B cell (primary cell): ENCODE measurements at regions not wholly inside any gene's neighbourhood (a gene's known extent, or its start where the extent isn't known, plus 50 kb on each side); places are given as distances from the start of the nearest gene placed in this dataset.

Experiments used
- ATAC-seq: fragments of 200-7000 bp; cut with Tn5 transposase; one replicate; pipeline ENCODE4 v1.10.0; 2021; ENCODE audit warnings: low read depth, mild to moderate bottlenecking, moderate number of reproducible peaks, moderate library complexity
- CTCF ChIA-PET: fragments of 350-600 bp; sonication (Branson Sonifier 250); formaldehyde crosslinking; loops from one replicate; lab custom pipeline; 2021; ENCODE audit warnings: antibody characterized with exemption, inconsistent platforms; lab: Charles Lee
- POLR2A ChIA-PET: fragments of 350-600 bp; sonication (Branson Sonifier 250); formaldehyde crosslinking; loops from one replicate; lab custom pipeline; 2021; ENCODE audit warnings: antibody characterized with exemption; lab: Charles Lee
- DNase-seq: peaks from one replicate; pipeline ENCODE4 v3.0.0; 2013
- H2AFZ ChIP-seq: 2 replicates; pipeline ENCODE4 v1.6.1; 2012; ENCODE audit warnings: mild to moderate bottlenecking, low read depth, low read length; ENCODE audit not compliant: insufficient read depth, poor library complexity, severe bottlenecking
- H3K27ac ChIP-seq, 2 donors: 1 replicate in 1 of 2; 2 replicates in 1 of 2; pipeline ENCODE4 v1.5.1; 2012 to 2013; ENCODE audit warnings: low read length in 2 of 2, mild to moderate bottlenecking in 2 of 2, moderate library complexity in 1 of 2
- H3K27me3 ChIP-seq, 4 experiments: fragments of 200-600 bp in 1 of 4; sonication (generic) in 1 of 4; replicated peaks in 1 of 4; 1 replicate in 2 of 4; 2 replicates in 2 of 4; pipeline versions ENCODE4 v1.6.1 to v1.7.0; 2013 to 2016; ENCODE audit warnings: low read length in 3 of 4, mild to moderate bottlenecking in 2 of 4, mixed read lengths in 1 of 4, moderate library complexity in 1 of 4; ENCODE audit not compliant: insufficient read depth in 4 of 4, control insufficient read depth in 3 of 4; ENCODE audit errors: control extremely low read depth in 1 of 4
- H3K36me3 ChIP-seq, 2 experiments: replicated peaks in 1 of 2; 1 replicate in 1 of 2; 2 replicates in 1 of 2; pipeline versions ENCODE4 v1.6.1 to v1.7.1; 2013; ENCODE audit warnings: low read length in 1 of 2; ENCODE audit not compliant: insufficient read depth in 2 of 2, control insufficient read depth in 1 of 2; ENCODE audit errors: control extremely low read depth in 1 of 2, extremely low read depth in 1 of 2
- H3K4me1 ChIP-seq, 2 donors: fragments of 200-600 bp in 1 of 2; sonication (generic) in 1 of 2; 1 replicate in 1 of 2; 2 replicates in 1 of 2; pipeline versions ENCODE4 v1.5.1 to v1.6.1; 2013 to 2017; ENCODE audit warnings: low read length in 2 of 2; ENCODE audit not compliant: control insufficient read depth in 2 of 2, insufficient read depth in 2 of 2
- H3K4me2 ChIP-seq: replicated peaks from 2 replicates; pipeline ENCODE3; 2012; ENCODE audit warnings: mild to moderate bottlenecking, low read depth, low read length; ENCODE audit not compliant: poor library complexity, severe bottlenecking
- H3K4me3 ChIP-seq, 5 experiments: fragments of 200-600 bp in 1 of 5; sonication (generic) in 1 of 5; 1 replicate in 3 of 5; 2 replicates in 2 of 5; pipeline versions ENCODE4 v1.5.1 to v1.7.0; 2011 to 2016; ENCODE audit warnings: low read length in 4 of 5, mild to moderate bottlenecking in 4 of 5, low read depth in 2 of 5, control low read depth in 1 of 5, moderate library complexity in 1 of 5; ENCODE audit not compliant: insufficient read depth in 1 of 5; ENCODE audit errors: control extremely low read depth in 1 of 5, extremely low read depth in 1 of 5
- H3K79me2 ChIP-seq: fragments of 200-600 bp; sonication (generic); one replicate; pipeline ENCODE4 v1.6.0; 2016; ENCODE audit warnings: low read length; ENCODE audit not compliant: control insufficient read depth, insufficient read depth
- H3K9ac ChIP-seq: fragments of 200-600 bp; sonication (generic); 2 replicates; pipeline ENCODE4 v1.6.1; 2017; ENCODE audit warnings: mild to moderate bottlenecking, low read length, moderate library complexity
- H3K9me3 ChIP-seq, 3 donors: one replicate each; pipeline versions ENCODE4 v1.6.1 to v1.7.1; 2013; ENCODE audit warnings: low read length in 2 of 3; ENCODE audit not compliant: control insufficient read depth in 2 of 3, insufficient read depth in 1 of 3; ENCODE audit errors: control extremely low read depth in 1 of 3
- H4K20me1 ChIP-seq: 2 replicates; pipeline ENCODE4 v1.6.0; 2012; ENCODE audit warnings: mild to moderate bottlenecking, low read length; ENCODE audit not compliant: insufficient read depth, control insufficient read depth, poor library complexity, severe bottlenecking
- H3K27ac Mint-ChIP-seq: one replicate; pipeline ENCODE4 v1.8.0; 2021; ENCODE audit warnings: mixed read lengths
- H3K27me3 Mint-ChIP-seq: one replicate; pipeline ENCODE4 v1.8.0; 2021; ENCODE audit warnings: mixed read lengths
- H3K4me1 Mint-ChIP-seq: one replicate; pipeline ENCODE4 v1.8.0; 2021; ENCODE audit warnings: mixed read lengths
- H3K4me3 Mint-ChIP-seq: one replicate; pipeline ENCODE4 v1.8.0; 2021; ENCODE audit warnings: mixed read lengths
- H3K9me3 Mint-ChIP-seq: one replicate; pipeline ENCODE4 v1.8.0; 2022; ENCODE audit warnings: mixed read lengths; ENCODE audit not compliant: insufficient read depth
- EZH2 ChIP-seq: IDR thresholded peaks from 2 replicates; pipeline ENCODE4 v1.6.1; 2012; ENCODE audit warnings: borderline replicate concordance, low read depth, mild to moderate bottlenecking, moderate library complexity, low read length; ENCODE audit not compliant: insufficient read depth, poor library complexity, severe bottlenecking
- WGBS: methylation state at CpG from one replicate; pipeline ENCODE4 v1.1.5; 2013; ENCODE audit warnings: missing lambda C conversion rate; ENCODE audit not compliant: insufficient coverage; 5-methylcytosine and 5-hydroxymethylcytosine counted together
- intact Hi-C: fragments of 100-400 bp; cut with micrococcal nuclease; formaldehyde crosslinking; loops from one replicate; pipeline ENCODE4 v1.10.0; 2022
- TF ChIP-seq, protein P1 (sequence below): fragments of 200-600 bp; IDR thresholded peaks from one replicate; pipeline ENCODE4 v1.8.0; 2022; ENCODE audit warnings: antibody characterized with exemption, mild to moderate bottlenecking

DNA sequence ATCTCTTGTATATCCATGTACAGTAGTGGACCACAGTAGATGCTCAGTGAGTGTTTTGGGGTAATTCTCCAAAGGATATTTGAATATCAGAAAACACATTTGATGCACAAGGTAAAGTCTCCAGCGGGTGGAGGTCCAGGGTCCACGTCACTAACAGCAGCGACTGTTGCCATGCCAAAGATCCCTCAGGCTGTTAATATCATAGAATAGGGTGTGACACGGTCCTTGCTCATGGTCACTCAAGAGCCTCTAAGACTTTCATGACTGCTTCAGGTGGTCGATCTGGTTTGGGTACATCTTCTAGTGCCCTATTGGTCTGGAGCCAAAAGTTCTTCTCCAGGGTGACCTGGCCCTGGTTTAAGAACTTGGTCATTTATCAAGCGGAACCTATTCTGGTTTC, 90.8 kb downstream of the OLIG3 start:
- peaks cover 14% of the 10 kb centered on the region for H3K9me3 Mint-ChIP-seq
- H3K27me3 Mint-ChIP-seq: no peaks in the 10 kb centered on the region
- DNase-seq (no peak), ATAC-seq (no peak)
- no peak overlapping the region for H3K4me3 Mint-ChIP-seq
- H3K36me3 ChIP-seq: no peaks in the 10 kb centered on the region
- POLR2A ChIA-PET: no interaction called here
- WGBS: 98% methylated on average over 5 of the region's 6 CpGs
- H3K79me2 ChIP-seq: no peaks in the 10 kb centered on the region
- H3K27ac Mint-ChIP-seq: no peak overlapping the region
- no peak overlapping the region for H3K4me3 ChIP-seq
- no peak overlapping the region for H3K9ac ChIP-seq
- H3K9me3 ChIP-seq: no peaks in the 10 kb centered on the region
- H3K4me1 Mint-ChIP-seq: peaks cover 13% of the 10 kb centered on the region
- H2AFZ ChIP-seq: no peak overlapping the region
- no peaks in the 10 kb centered on the region for H4K20me1 ChIP-seq
- peaks cover 5 to 8% of the 10 kb centered on the region in 2 donors for H3K4me1 ChIP-seq
- H3K27me3 ChIP-seq: no peaks in the 10 kb centered on the region
- H3K27ac ChIP-seq: no peak overlapping the region
- TF ChIP-seq, protein P1, sequence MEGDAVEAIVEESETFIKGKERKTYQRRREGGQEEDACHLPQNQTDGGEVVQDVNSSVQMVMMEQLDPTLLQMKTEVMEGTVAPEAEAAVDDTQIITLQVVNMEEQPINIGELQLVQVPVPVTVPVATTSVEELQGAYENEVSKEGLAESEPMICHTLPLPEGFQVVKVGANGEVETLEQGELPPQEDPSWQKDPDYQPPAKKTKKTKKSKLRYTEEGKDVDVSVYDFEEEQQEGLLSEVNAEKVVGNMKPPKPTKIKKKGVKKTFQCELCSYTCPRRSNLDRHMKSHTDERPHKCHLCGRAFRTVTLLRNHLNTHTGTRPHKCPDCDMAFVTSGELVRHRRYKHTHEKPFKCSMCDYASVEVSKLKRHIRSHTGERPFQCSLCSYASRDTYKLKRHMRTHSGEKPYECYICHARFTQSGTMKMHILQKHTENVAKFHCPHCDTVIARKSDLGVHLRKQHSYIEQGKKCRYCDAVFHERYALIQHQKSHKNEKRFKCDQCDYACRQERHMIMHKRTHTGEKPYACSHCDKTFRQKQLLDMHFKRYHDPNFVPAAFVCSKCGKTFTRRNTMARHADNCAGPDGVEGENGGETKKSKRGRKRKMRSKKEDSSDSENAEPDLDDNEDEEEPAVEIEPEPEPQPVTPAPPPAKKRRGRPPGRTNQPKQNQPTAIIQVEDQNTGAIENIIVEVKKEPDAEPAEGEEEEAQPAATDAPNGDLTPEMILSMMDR: no peak
- TF ChIP-seq EZH2: no peak
- intact Hi-C loops: no loop called here
- no peak overlapping the region for H3K4me2 ChIP-seq
- CTCF ChIA-PET: no interaction called here

DNA sequence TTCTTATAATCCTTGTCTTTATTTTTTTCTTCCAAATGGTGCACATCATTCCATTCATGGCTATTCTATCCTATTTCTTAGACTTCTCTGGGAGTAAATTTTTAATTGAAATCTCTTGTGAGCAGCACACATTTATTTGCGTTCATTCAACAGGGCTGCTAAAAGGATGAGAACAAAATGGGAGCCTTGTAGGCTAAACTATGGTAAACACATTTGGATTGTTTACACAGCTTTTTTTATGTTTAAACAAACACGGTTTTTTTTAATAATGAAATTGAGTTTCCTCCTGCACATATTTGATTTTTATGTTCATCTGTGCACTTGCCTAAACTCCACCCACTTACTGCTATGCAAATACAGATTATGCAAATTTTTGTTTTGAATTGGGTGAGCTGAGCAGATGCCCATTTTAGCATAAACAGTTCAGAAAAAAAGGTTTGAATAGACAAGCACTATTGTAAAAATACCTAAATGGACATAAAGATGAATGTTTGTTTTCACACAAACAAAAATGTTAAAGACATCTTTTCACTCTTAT, 92.0 kb downstream of the OLIG3 start:
- H3K27ac Mint-ChIP-seq: no peak overlapping the region
- intact Hi-C loops: no loop called here
- ChIA-PET POLR2A (no interaction called here), CTCF (interaction anchor here (1.4 to 1.6 kb wide), 2 partner anchors 13 to 88 kb away, joined by 3 to 4 read pairs; no protein-coding TSS in a partner anchor)
- Histone ChIP-seq H3K79me2 (no peaks in the 10 kb centered on the region), H3K4me1 (peaks cover 5 to 8% of the 10 kb centered on the region in 2 donors), H3K27ac (no peak overlapping the region), H4K20me1 (no peaks in the 10 kb centered on the region), H3K4me2 (no peak overlapping the region), H3K4me3 (no peak overlapping the region), H3K9me3 (no peaks in the 10 kb centered on the region), H3K27me3 (no peaks in the 10 kb centered on the region), H2AFZ (no peak overlapping the region), H3K36me3 (no peaks in the 10 kb centered on the region), H3K9ac (no peak overlapping the region)
- peaks cover 9% of the 10 kb centered on the region for H3K9me3 Mint-ChIP-seq
- H3K27me3 Mint-ChIP-seq: peaks cover 4% of the 10 kb centered on the region
- no peak overlapping the region for H3K4me3 Mint-ChIP-seq
- peaks cover 13% of the 10 kb centered on the region for H3K4me1 Mint-ChIP-seq
- ATAC-seq: no peak
- WGBS: no CpG with 5 or more reads among the region's 2 CpGs
- DNase-seq: no peak
- TF ChIP-seq, protein P1: no peak
- TF ChIP-seq EZH2: no peak
